ENCODE measurements at regions not wholly inside any gene's neighbourhood (a gene's known extent, or its start where the extent isn't known, plus 50 kb on each side); places are given as distances from the start of the nearest gene placed in this dataset.
"Not testable (repeated sequence)": the region's sequence is repeated elsewhere in the genome, so short reads cannot be mapped to it uniquely, and the experiment has no call there.

DNA sequence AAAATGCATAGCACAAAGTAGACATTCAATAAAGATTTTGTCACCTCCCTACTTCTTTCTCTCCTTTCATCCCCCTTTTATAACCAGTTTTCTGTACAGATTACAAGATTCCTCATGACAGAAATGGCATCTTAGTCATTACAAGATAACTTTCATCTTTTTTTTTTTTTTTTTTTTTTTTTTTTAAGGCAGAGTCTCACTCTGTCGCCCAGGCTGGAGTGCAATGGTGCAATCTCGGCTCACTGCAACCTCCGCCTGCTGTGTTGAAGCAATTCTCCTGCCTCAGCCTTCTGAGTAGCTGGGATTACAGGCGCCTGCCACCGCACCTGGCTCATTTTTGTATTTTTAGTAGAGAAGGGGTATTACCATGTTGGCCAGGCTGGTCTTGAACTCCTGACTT is 75.2 kb upstream of the TMC1 start:
- TF ChIP-seq, protein P1, sequence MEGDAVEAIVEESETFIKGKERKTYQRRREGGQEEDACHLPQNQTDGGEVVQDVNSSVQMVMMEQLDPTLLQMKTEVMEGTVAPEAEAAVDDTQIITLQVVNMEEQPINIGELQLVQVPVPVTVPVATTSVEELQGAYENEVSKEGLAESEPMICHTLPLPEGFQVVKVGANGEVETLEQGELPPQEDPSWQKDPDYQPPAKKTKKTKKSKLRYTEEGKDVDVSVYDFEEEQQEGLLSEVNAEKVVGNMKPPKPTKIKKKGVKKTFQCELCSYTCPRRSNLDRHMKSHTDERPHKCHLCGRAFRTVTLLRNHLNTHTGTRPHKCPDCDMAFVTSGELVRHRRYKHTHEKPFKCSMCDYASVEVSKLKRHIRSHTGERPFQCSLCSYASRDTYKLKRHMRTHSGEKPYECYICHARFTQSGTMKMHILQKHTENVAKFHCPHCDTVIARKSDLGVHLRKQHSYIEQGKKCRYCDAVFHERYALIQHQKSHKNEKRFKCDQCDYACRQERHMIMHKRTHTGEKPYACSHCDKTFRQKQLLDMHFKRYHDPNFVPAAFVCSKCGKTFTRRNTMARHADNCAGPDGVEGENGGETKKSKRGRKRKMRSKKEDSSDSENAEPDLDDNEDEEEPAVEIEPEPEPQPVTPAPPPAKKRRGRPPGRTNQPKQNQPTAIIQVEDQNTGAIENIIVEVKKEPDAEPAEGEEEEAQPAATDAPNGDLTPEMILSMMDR (IDR thresholded peaks at IDR 0.05) = not testable (repeated sequence)
- TF ChIP-seq POLR2A (IDR thresholded peaks at IDR 0.05) = not testable (repeated sequence)
